ENCODE measurements at regions not wholly inside any gene's neighbourhood (a gene's known extent, or its start where the extent isn't known, plus 50 kb on each side); places are given as distances from the start of the nearest gene placed in this dataset.

DNA sequence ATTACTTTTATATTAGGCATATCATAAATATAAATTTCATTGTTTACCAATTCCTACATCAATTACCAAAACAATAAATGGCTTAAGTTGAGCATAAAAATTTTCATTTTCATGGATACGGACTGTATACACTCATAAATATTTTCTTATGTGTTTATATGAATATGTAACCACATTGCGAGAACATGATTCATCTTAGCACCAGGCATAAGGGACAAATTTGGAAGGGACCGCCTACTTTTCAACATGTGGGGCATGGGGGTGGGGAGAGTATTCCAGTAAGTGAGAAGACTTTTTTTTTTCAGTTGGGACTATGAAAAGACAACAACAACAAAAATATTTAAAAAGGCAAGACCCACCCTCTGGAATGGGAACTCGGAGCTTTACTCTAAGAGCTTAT is 296.1 kb downstream of the RAB38 start:
- TF ChIP-seq, protein P1, sequence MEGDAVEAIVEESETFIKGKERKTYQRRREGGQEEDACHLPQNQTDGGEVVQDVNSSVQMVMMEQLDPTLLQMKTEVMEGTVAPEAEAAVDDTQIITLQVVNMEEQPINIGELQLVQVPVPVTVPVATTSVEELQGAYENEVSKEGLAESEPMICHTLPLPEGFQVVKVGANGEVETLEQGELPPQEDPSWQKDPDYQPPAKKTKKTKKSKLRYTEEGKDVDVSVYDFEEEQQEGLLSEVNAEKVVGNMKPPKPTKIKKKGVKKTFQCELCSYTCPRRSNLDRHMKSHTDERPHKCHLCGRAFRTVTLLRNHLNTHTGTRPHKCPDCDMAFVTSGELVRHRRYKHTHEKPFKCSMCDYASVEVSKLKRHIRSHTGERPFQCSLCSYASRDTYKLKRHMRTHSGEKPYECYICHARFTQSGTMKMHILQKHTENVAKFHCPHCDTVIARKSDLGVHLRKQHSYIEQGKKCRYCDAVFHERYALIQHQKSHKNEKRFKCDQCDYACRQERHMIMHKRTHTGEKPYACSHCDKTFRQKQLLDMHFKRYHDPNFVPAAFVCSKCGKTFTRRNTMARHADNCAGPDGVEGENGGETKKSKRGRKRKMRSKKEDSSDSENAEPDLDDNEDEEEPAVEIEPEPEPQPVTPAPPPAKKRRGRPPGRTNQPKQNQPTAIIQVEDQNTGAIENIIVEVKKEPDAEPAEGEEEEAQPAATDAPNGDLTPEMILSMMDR (IDR thresholded peaks at IDR 0.05 in 2 of 3, conservative IDR thresholded peaks at IDR 0.05 in 1 of 3; ENCODE audit: borderline replicate concordance in 1 of 3, insufficient read depth in 1 of 3, low read depth in 2 of 3, low read length in 2 of 3) = no peak
- TF ChIP-seq POLR2AphosphoS5 (IDR thresholded peaks at IDR 0.05; ENCODE audit: low read depth, low read length) (no peak), SP1 (IDR thresholded peaks at IDR 0.05; ENCODE audit: low read depth) (no peak), POLR2A (IDR thresholded peaks at IDR 0.05; ENCODE audit: borderline replicate concordance, extremely low read depth, insufficient read depth, insufficient read length) (no peak), EZH2phosphoT487 (IDR thresholded peaks at IDR 0.05; ENCODE audit: borderline replicate concordance) (no peak), ZNF274 (IDR thresholded peaks at IDR 0.05; ENCODE audit: low read depth, low read length) (no peak), SIN3A (IDR thresholded peaks at IDR 0.05; ENCODE audit: low read depth) (no peak), EZH2 (IDR thresholded peaks at IDR 0.05) (no peak), CEBPB (IDR thresholded peaks at IDR 0.05; ENCODE audit: low read depth) (no peak)
- TF ChIP-seq, protein P2, sequence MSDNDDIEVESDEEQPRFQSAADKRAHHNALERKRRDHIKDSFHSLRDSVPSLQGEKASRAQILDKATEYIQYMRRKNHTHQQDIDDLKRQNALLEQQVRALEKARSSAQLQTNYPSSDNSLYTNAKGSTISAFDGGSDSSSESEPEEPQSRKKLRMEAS (IDR thresholded peaks at IDR 0.05) = no peak
- TF ChIP-seq, protein P3, sequence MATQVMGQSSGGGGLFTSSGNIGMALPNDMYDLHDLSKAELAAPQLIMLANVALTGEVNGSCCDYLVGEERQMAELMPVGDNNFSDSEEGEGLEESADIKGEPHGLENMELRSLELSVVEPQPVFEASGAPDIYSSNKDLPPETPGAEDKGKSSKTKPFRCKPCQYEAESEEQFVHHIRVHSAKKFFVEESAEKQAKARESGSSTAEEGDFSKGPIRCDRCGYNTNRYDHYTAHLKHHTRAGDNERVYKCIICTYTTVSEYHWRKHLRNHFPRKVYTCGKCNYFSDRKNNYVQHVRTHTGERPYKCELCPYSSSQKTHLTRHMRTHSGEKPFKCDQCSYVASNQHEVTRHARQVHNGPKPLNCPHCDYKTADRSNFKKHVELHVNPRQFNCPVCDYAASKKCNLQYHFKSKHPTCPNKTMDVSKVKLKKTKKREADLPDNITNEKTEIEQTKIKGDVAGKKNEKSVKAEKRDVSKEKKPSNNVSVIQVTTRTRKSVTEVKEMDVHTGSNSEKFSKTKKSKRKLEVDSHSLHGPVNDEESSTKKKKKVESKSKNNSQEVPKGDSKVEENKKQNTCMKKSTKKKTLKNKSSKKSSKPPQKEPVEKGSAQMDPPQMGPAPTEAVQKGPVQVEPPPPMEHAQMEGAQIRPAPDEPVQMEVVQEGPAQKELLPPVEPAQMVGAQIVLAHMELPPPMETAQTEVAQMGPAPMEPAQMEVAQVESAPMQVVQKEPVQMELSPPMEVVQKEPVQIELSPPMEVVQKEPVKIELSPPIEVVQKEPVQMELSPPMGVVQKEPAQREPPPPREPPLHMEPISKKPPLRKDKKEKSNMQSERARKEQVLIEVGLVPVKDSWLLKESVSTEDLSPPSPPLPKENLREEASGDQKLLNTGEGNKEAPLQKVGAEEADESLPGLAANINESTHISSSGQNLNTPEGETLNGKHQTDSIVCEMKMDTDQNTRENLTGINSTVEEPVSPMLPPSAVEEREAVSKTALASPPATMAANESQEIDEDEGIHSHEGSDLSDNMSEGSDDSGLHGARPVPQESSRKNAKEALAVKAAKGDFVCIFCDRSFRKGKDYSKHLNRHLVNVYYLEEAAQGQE (IDR thresholded peaks at IDR 0.05; ENCODE audit: low read depth) = no peak

All from HCT116 (cell line).